GM12878 (cell line): ENCODE measurements at regions not wholly inside any gene's neighbourhood (a gene's known extent, or its start where the extent isn't known, plus 50 kb on each side); places are given as distances from the start of the nearest gene placed in this dataset.

Experiments
- BCL11A ChIP-seq: IDR thresholded peaks from 2 replicates; pipeline ENCODE4 v1.6.1; 2011; ENCODE audit warnings: low read depth, low read length
- BCL3 ChIP-seq: IDR thresholded peaks from 2 replicates; pipeline ENCODE4 v1.6.1; 2011; ENCODE audit warnings: borderline replicate concordance, low read depth, mild to moderate bottlenecking, moderate library complexity, low read length; ENCODE audit not compliant: insufficient read depth, poor library complexity, severe bottlenecking
- BHLHE40 ChIP-seq, 2 experiments: fragments of 450-650 bp in 1 of 2; IDR thresholded peaks; 2 replicates each; pipeline ENCODE4 v1.6.1; 2011 to 2017; ENCODE audit warnings: low read depth in 2 of 2, borderline replicate concordance in 1 of 2, improper control_type of control experiment in 1 of 2, low read length in 1 of 2, mild to moderate bottlenecking in 1 of 2
- CHD4 ChIP-seq: fragments of 200-600 bp; sonication (generic); IDR thresholded peaks from 2 replicates; pipeline ENCODE4 v1.6.1; 2016; ENCODE audit warnings: mild to moderate bottlenecking
- E4F1 ChIP-seq: fragments of 450-650 bp; IDR thresholded peaks from 2 replicates; pipeline ENCODE4 v1.6.1; 2018; ENCODE audit warnings: borderline replicate concordance, mild to moderate bottlenecking; ENCODE audit not compliant: partially characterized antibody
- EED ChIP-seq: sonication (generic); IDR thresholded peaks from 2 replicates; pipeline ENCODE4 v1.6.1; 2016; ENCODE audit warnings: antibody characterized with exemption, low read depth
- FOS ChIP-seq: IDR thresholded peaks from 3 replicates; pipeline ENCODE4 v1.6.1; 2011; ENCODE audit warnings: borderline replicate concordance; ENCODE audit not compliant: insufficient read length; ENCODE audit errors: extremely low read depth
- HDGF ChIP-seq: fragments of 450-650 bp; IDR thresholded peaks from 2 replicates; pipeline ENCODE4 v1.6.1; 2016; ENCODE audit warnings: antibody characterized with exemption
- KDM1A ChIP-seq: fragments of 200-600 bp; sonication (generic); IDR thresholded peaks from 2 replicates; pipeline ENCODE4 v1.6.1; 2016; ENCODE audit warnings: borderline replicate concordance
- MYC ChIP-seq: IDR thresholded peaks from 2 replicates; pipeline ENCODE4 v1.6.1; 2011; ENCODE audit warnings: mild to moderate bottlenecking, low read length, moderate library complexity, inconsistent platforms; ENCODE audit not compliant: insufficient read depth, insufficient replicate concordance, insufficient read length, severe bottlenecking
- NBN ChIP-seq: fragments of 450-650 bp; IDR thresholded peaks from 2 replicates; pipeline ENCODE4 v1.6.1; 2016
- POLR2AphosphoS2 ChIP-seq: IDR thresholded peaks from 2 replicates; pipeline ENCODE4 v1.6.1; 2011; ENCODE audit warnings: low read depth, mild to moderate bottlenecking, low read length, improper control_type of control experiment, moderate library complexity
- RBBP5 ChIP-seq: fragments of 200-600 bp; sonication (generic); conservative IDR thresholded peaks from 2 replicates; pipeline ENCODE4 v1.6.1; 2016
- SIN3A ChIP-seq: IDR thresholded peaks from 2 replicates; pipeline ENCODE4 v1.6.1; 2012; ENCODE audit warnings: low read depth, low read length, improper control_type of control experiment
- SMAD5 ChIP-seq: IDR thresholded peaks from 2 replicates; pipeline ENCODE4 v1.6.1; 2016; ENCODE audit warnings: antibody characterized with exemption, low read depth
- SMARCA5 ChIP-seq: fragments of 450-650 bp; IDR thresholded peaks from 2 replicates; pipeline ENCODE4 v1.6.1; 2017; ENCODE audit warnings: mild to moderate bottlenecking
- SMC3 ChIP-seq: IDR thresholded peaks from 2 replicates; pipeline ENCODE4 v1.6.1; 2011; ENCODE audit warnings: low read length, improper control_type of control experiment, borderline replicate concordance
- SPI1 ChIP-seq: IDR thresholded peaks from 2 replicates; pipeline ENCODE4 v1.6.1; 2011; ENCODE audit warnings: low read depth, mild to moderate bottlenecking, low read length, moderate library complexity, borderline replicate concordance; ENCODE audit not compliant: insufficient read depth
- SREBF1 ChIP-seq: IDR thresholded peaks from 2 replicates; pipeline ENCODE4 v1.6.1; 2012; ENCODE audit warnings: mild to moderate bottlenecking, low read length
- SRF ChIP-seq, 2 experiments: IDR thresholded peaks; 2 replicates each; pipeline ENCODE4 v1.6.1; 2011; ENCODE audit warnings: low read depth in 2 of 2, low read length in 2 of 2, mild to moderate bottlenecking in 1 of 2, moderate library complexity in 1 of 2
- STAT1 ChIP-seq: fragments of 450-650 bp; conservative IDR thresholded peaks from 2 replicates; pipeline ENCODE4 v1.6.1; 2014; ENCODE audit warnings: antibody characterized with exemption, mild to moderate bottlenecking
- TCF12 ChIP-seq: IDR thresholded peaks from 2 replicates; pipeline ENCODE4 v1.6.1; 2011; ENCODE audit warnings: low read depth, mild to moderate bottlenecking, low read length
- TCF7 ChIP-seq: IDR thresholded peaks from 2 replicates; pipeline ENCODE4 v1.6.1; 2014; ENCODE audit warnings: antibody characterized with exemption, borderline replicate concordance
- ZNF592 ChIP-seq: fragments of 450-650 bp; IDR thresholded peaks from 2 replicates; pipeline ENCODE4 v1.6.1; 2017; ENCODE audit warnings: mild to moderate bottlenecking, moderate library complexity

- TF ChIP-seq SMAD5, result no peak
- no peak for TF ChIP-seq MYC
- peak; percentile 70 for TF ChIP-seq TCF12
- no peak for TF ChIP-seq STAT1
- peak; percentile 95 for TF ChIP-seq BCL11A
- no peak for TF ChIP-seq FOS
- TF ChIP-seq BCL3, result no peak
- TF ChIP-seq CHD4, result no peak
- no peak for TF ChIP-seq E4F1
- TF ChIP-seq SIN3A, result no peak
- TF ChIP-seq EED, result peak; percentile 71
- TF ChIP-seq NBN, result peak; percentile 78
- TF ChIP-seq POLR2AphosphoS2, result no peak
- no peak for TF ChIP-seq ZNF592
- TF ChIP-seq SMC3, result no peak; the same call in 1 of the 2 replicates
- TF ChIP-seq SMARCA5, result no peak
- peak in 1 of 2 experiments; percentile 32; a peak in 1 of 4 replicates for TF ChIP-seq BHLHE40 (IDR thresholded peaks at IDR 0.05; ENCODE audit: borderline replicate concordance in 1 of 2, low read depth in 2 of 2, low read length in 1 of 2)
- no peak for TF ChIP-seq RBBP5
- TF ChIP-seq SRF (IDR thresholded peaks at IDR 0.05; ENCODE audit: low read depth in 2 of 2, low read length in 2 of 2), result no peak
- no peak for TF ChIP-seq TCF7
- TF ChIP-seq SPI1, result no peak
- TF ChIP-seq HDGF, result peak; percentile 72; the same call in 1 of the 2 replicates
- no peak for TF ChIP-seq KDM1A
- TF ChIP-seq SREBF1, result no peak
These were observed 78.5 kb downstream of the RHOB start (continued) for GRCh38 chr2:20525041-20526035.
